GM18505 (cell line): ENCODE measurements at regions not wholly inside any gene's neighbourhood (a gene's known extent, or its start where the extent isn't known, plus 50 kb on each side); places are given as distances from the start of the nearest gene placed in this dataset.

Experiments
- ATAC-seq: cut with Tn5 transposase; IDR thresholded peaks from one replicate; pipeline ENCODE4 v1.9.1; 2021; ENCODE audit not compliant: unreplicated experiment
- POLR2A ChIP-seq: IDR thresholded peaks from 4 replicates; pipeline ENCODE4 v1.6.1; 2011; ENCODE audit warnings: borderline replicate concordance; ENCODE audit not compliant: insufficient read depth, insufficient read length; ENCODE audit errors: extremely low read depth

- TF ChIP-seq POLR2A: no peak
- no peak for ATAC-seq
These were observed 432.4 kb upstream of the PDZRN3 start for GRCh38 chr3:74057169-74057568.

DNA sequence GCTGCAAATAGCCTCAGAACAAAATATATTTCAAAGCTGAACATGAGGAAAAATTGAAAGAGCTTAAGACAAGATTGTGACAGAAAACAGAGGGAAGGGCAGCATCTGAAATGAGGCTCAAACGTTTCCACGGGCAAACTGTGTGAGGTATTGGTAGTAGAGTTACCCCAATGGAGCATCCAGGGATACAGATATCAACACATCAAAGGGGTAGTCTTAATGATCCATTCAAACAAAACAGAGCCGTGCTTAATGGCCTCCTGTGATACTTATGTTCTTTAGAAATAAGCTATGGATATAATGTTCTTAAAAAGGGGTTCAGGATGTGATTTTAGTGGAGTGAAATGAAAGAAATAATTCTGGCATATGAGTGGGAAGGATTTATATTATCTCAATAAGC is 430.3 kb upstream of the PDZRN3 start:
- no peak for TF ChIP-seq POLR2A
- no peak for ATAC-seq

DNA sequence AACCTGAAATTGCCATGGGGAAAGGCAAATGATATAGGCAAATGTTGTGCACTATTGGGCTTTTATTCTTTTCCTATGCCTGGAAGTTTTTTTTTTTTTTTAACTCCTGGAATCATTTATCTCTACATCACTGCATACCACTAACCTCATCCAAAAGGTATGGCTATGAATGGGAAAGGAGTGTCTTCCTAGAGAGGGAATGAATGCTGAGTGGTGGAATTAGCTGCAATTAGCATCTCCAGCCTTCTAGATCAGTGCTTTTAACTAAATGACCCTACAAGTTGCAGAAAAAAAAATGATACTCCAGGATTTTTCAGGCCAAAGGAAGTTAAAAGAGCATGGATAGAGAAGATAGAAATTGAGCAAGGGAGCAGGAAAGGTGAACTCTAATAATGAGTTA is 429.8 kb upstream of the PDZRN3 start:
- TF ChIP-seq POLR2A: no peak
- ATAC-seq: no peak

- no peak for ATAC-seq
- TF ChIP-seq POLR2A: no peak
These were observed 429.3 kb upstream of the PDZRN3 start for GRCh38 chr3:74053970-74054516.

DNA sequence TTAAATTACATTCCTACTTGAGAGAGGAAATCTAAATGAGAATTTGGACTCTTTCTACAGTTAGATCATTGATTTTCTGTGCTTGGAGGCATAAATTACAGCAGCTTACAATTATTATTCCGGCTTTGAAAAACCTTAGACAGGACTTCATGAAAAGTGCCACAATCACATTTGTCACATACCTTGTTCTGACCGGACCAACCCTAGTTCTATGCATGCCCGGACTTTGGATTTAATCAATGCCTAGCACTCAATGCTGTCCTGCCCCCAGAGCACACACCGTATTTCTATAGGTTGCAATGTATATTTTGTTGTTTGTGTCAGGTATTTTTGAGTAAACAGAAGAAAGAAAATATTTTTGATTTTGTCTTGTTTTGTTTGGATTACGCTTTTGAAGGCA is 424.7 kb upstream of the PDZRN3 start:
- TF ChIP-seq POLR2A: no peak
- no peak for ATAC-seq

DNA sequence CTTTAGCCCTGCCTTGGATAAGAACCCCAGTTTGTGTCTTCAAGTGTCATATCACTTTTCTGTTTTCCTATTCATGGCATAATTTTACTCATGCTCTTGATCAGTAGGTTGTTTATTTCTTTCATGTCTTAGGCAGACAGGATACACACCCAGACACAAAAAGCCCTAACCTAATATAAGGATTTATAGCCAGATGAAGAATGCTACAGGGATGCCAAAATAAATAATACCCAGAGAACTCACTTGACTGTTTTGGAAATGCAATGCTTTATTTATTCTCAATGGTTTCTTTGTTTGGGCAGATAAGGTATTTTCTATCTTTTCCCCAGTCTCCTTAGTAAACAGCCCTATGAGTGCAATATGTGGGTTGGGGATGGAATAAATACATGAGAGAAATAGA is 424.0 kb upstream of the PDZRN3 start:
- TF ChIP-seq POLR2A: no peak
- ATAC-seq: no peak

DNA sequence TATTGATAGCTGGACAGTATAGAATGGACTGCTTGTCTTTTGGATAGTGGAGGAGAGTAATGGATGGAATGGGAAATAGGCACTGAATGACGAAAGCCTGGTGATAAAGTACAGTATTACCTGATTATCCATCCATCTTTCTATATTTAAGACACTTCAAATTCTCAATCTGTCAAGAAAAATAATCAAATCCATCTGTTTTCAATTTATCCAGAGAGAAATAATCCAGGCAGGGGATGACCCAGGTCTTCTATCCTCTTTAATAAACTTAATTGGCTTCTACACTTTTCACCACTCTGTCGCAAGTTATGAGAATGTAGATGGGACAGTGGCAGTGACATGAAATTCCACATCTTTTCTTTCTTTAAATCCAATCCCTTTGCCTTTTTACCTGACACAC is 420.3 kb upstream of the PDZRN3 start:
- ATAC-seq: no peak
- TF ChIP-seq POLR2A: no peak

- ATAC-seq: no peak
- no peak for TF ChIP-seq POLR2A
These were observed 416.4 kb upstream of the PDZRN3 start for GRCh38 chr3:74041068-74041675.

GRCh38 chr3:74039105-74039504 is 414.4 kb upstream of the PDZRN3 start:
- no peak for TF ChIP-seq POLR2A
- ATAC-seq: no peak

- TF ChIP-seq POLR2A: no peak
- ATAC-seq: no peak
These were observed 411.8 kb upstream of the PDZRN3 start for GRCh38 chr3:74036568-74036967.

DNA sequence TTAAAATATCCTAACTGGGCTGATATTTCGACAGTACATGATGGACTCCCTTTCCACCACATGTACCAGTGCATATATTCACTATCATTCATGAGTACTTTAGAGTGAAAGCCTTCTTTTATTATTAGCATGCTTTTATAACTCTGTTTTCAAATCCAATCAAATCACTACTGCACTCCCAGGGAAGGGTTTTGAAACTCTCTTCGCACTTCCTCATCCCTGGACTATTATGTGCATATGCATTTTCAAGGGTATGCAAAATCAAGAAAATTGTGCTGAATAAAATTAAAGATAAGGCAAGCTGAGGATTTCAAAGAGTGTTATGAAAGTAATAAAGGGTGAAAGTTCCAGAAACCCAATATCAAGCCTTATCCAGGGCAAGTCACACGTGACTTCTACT is 411.4 kb upstream of the PDZRN3 start:
- no peak for TF ChIP-seq POLR2A
- no peak for ATAC-seq

DNA sequence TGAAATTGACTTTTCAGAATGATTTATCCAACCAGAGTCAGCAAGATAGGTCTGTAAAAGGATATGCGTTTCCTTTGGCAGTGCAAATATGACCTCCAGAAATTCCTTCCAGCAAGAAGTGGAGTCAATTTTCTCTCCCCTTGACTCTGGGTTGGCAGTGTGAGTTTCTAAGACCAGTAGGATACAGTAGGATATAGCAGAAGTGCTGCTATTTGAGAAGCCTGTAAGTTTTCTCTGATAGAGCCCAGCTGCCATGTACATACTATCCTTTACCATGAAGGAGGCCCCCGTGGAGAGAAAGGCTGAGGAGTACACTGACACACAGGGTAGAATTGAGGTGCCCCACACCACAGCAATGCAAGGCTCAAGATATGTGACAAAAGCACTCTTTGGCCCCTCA is 409.1 kb upstream of the PDZRN3 start:
- TF ChIP-seq POLR2A: no peak
- no peak for ATAC-seq

GRCh38 chr3:74033381-74033780 is 408.6 kb upstream of the PDZRN3 start:
- ATAC-seq: no peak
- no peak for TF ChIP-seq POLR2A

DNA sequence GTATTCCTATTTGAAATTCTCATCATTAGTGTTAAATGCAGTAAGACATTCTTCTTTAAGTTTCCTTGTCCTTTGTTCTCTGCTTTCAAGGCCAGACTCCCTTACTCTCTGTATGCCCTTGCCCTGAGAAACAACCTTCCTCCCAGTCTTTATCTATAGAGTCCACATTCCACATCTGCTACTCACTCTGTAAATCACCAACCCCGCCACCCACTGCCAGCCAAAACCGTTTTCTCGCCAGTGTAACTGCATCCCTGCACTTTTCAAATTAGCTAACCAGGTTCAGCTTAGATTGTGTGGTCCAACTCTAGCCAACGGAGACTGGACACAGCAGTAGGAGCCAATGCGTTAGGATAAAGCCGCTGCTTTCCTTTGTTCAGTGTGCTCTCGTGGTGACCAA is 402.4 kb upstream of the PDZRN3 start:
- ATAC-seq: no peak
- no peak for TF ChIP-seq POLR2A

DNA sequence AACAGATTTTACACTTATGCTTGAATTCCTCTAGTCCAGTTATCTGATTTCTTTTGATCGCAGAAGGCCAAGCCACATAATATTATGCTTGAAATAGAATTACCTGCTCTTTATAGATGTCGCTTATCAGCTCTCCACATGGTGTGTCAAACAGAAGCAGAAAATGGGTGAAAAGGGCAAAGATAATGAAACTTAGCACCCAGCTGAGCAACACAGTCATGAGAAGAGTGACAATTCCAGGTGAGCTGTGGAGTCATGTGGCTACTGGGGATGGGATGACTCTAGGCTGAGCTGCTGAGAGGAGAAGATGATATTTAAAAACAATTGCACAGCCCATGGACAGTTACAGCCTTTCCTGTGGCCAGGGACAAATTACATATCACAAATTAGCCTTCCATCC is 398.7 kb upstream of the PDZRN3 start:
- no peak for ATAC-seq
- no peak for TF ChIP-seq POLR2A
